HG03280 (cell line): ENCODE measurements at regions not wholly inside any gene's neighbourhood (a gene's known extent, or its start where the extent isn't known, plus 50 kb on each side); places are given as distances from the start of the nearest gene placed in this dataset.

ENCODE experiments used
- ATAC-seq: cut with Tn5 transposase; IDR thresholded peaks from one replicate; pipeline ENCODE4 v1.9.1; 2021; ENCODE audit warnings: mild to moderate bottlenecking, moderate library complexity; ENCODE audit not compliant: unreplicated experiment

DNA sequence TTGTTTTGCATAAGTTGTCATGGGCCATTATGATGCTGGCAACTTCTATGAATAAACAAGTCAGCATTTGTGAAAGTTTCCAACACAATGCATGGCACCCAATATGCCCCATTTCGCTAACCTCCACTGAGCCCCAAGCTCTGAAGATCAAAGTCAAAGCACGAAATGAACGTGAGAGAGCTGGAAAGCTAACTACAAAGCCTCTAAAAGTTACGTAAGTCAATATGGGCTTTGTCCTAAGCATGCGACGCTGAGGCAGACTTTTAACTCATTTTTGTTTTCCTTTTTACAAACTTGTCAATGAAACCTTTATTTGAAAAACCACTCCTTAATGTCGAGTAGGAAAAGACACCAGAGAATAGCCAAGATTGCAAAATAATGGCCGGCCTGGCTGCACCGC is 131.6 kb upstream of the NUDT7 start:
- no peak for ATAC-seq

DNA sequence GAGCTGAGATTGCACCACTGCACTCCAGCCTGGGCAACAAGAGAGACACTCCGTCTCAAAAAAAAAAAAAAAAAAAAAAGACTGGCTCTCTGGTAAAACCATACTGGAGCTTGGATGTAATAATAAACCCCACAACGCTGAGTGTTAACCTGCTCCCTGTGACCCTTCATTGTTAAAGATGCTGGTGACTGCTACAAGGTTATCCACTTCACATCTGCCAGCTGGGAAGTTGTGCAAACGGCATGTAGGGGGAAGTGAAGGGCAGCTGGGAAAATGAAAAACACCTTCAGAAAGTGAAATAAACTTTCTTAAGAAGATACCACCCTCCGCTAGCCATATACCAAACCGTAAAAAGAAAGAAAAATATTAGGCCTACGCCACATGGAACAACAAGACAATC is 131.0 kb upstream of the NUDT7 start:
- no peak for ATAC-seq

DNA sequence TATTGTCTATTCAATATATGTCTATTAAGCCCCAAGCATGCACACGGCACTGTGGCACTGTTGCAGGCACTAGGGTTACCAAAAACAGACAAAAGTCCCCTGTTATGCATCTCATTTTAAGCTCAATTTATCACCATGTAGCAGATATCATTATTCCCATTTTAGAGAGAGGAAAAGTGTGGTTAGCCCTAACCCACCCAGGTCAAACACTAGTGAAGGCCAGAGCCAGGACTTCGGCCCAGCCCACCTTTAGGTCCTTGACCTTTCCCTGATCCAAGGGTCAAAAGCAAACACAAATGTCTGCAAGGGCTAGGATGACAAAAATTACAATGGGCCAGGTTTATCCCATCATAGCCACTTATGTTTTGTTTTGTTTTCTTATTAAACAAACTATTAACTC is 130.3 kb upstream of the NUDT7 start:
- ATAC-seq: no peak

DNA sequence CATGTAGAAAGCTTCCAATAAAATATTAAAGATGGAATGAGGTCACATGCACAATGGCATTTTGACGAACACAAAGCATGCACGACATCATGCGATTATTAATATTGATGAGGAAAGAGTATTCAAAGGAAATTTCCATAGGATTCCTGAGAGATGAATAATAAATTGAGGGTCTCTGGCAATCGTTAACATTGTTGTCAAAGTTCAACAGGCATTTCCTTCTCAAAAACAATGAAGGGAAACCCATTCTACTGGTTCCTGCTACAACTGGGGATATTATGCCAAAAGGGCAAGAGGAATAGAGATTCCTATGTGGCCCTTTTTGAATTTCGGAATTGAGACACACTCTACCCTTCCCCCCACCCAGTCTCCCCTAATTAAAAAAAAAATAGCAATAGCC is 128.3 kb upstream of the NUDT7 start:
- ATAC-seq: no peak

DNA sequence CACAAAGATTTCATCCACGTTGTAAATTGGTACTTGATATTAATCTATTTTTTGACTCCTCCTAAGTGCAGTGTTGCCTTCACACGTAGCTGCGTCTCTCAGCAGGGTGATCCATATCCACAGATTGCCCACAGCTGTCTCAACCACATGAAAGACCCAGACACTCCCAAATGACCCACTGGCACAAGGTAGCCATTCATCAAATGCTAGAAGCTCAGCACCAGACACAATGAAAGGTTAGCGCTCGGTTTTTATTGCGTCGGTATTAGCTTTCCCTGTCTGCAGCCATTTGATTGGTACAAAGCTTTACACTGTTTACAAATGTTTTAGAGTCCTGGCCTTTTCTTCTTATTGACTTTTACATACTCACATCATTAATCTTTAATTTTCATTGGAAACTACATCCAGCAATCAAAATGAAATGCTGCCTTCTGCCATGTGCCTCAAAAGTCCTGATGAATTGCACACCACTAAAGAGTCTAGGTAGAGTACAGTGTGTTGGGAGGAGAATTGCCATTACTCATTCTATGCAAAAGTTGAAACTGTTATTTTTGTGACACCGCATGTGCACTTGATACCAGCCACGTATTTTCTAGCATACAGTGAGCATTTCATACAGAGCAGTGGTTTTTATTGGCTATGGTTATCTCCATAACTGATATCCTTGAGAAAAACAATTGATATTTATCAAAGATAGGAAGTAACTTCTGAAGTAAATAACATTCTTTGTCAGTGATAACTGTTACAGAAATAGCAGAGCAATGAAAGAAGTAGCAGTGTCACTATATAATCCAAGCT is 127.3 kb upstream of the NUDT7 start:
- ATAC-seq: no peak

DNA sequence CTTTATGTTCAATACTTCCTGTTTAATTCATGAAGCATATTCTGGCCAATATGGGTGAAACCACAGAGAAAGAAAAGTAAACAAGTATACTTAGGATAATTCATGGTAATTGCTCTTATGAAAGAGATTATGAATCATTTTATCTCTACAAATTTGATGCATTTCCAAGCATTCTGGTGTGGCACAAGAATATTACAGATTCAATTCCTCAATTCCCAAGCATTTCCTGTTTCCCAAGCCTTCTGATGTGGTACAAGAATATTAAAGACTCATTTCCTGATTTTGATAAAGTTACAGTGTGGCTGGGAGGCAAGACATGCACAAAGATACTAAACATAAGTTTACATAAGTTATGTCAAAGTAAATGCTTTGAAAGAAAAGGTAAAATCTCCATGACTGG is 126.1 kb upstream of the NUDT7 start:
- ATAC-seq: no peak

DNA sequence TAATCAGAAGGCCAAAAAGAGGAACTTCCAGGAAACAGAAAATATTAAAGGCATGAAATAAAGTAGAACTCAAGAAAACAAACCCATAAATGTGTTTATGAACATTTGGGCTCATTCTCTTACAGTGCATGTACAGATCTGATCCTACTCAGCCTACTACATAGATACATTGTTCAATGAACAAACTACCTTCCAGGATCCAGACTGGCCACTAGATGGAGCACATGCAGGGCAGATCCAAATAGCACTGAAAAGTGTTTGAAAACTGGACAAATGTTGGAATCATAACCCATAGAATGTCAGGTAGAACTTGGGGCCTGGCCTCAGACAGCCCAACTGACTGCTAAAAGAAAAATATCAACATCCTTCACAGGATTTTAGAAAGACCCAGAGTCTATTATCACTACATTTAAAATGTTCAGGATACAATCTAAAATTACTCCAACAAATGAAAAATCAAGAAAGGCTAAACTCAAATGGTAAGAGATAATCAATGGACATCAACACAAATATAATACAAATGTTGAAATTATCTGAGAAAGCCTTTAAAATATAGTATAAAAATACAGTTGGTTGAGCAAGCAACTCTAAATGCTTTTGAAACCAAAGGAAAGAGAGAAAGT is 122.4 kb upstream of the NUDT7 start:
- ATAC-seq: peak; percentile 51

DNA sequence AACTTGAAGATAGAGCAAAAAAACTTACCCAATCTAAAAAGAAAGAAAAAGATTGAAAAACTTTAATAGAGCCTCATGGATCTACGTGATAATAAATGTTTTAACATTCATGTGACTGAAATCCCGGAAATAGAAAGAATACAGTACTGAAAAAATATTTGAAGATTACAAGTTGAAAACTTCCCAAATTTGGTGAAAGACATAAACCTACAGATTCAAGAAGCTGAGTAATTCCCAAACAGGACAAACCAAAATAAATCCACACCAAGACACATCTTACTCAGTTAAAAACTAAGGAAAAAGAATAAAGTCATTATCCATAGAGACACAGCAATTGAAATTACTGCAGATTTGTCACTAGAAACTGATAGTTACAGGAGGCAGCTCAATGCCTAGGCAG is 121.8 kb upstream of the NUDT7 start:
- ATAC-seq: no peak

DNA sequence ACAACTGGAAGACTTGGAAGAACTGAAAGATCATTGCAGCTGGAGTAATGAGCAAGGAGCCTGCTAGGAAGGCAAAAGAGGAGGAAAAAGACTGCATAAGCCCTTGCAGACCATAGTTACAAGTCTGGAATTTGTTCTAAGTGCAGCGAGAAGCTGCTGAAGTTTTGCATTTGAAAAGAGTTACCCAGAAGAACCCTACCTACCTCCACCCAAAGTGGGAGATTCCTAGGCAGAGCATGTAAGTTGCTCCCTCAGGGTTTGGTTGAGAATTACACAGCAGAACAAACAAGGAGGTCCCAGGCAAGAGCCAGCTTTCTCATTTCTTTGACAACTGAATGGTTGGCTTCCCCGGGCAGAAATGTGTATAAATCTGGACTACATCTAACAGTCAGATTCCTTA is 118.7 kb upstream of the NUDT7 start:
- no peak for ATAC-seq

DNA sequence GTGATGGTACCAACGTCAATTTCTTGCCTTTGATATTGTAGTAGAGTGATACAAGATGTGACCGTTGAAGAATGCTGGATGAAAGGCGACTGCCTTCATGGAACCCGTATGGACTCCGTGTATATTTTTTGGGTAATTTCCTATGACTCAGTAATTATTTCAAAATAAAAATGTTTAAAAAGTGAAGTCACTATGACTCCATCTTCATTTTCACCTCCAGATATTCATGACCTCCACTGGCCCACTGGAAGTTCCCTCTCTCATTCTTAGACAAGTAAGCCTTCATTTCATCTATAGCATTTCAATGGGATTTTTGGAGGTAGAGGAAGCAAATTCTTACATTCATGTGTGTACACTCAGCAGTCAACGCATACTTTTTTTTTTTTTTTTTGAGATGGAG is 111.8 kb upstream of the NUDT7 start:
- ATAC-seq: no peak

DNA sequence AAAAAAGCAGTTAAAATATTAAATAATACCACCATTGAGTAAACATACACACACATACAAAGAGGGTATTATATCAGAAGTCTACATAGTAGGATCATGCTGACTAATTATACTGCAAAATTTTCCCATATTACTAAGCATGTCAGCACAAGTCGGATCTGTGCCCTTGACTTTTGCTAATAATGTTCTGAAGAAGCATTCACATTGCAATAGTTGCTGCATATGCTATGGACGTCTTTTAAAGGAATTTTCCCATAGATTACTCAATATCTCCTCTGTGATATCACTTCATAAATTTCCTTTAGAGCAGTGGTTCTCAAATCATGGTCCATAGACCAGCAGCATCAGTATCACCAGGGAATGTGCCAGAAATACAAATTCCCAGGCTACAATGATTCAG is 110.9 kb upstream of the NUDT7 start:
- ATAC-seq: no peak

DNA sequence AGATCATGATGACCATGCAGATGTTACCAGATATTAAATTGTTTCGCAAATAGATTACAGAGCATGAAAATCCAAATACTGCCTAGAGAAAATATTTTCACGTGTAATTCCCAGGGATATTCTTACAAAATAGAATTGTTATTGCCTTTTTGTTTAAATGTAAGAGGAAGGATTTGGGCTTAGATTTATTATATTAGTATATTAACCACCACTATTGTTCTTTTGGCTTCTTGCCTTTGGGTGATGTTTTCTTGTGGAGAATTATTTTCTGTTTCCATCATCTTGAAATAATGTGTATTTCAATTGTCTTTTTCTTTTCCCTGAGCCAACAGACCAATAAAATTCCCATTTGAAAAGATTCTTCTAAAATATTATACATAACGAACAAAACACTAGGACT is 109.7 kb upstream of the NUDT7 start:
- ATAC-seq: no peak

DNA sequence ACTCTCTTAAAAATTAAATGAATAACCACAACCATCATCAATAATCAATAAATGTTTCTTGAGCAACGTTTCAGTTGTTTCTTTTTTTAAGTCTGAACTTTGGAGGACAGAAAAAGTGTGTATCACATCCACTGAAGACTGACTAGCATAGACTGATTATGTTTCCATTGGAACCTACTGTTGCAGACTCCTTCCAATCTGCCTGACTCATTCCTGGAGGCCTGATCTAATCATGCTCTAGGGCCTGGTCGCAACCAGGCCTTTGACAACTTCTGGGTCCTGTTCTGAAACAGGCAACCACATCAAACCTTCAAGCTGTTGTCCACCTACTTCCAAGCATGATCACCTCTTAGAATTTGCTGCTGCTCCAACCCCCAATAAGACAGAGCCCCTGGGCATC is 109.2 kb upstream of the NUDT7 start:
- no peak for ATAC-seq

DNA sequence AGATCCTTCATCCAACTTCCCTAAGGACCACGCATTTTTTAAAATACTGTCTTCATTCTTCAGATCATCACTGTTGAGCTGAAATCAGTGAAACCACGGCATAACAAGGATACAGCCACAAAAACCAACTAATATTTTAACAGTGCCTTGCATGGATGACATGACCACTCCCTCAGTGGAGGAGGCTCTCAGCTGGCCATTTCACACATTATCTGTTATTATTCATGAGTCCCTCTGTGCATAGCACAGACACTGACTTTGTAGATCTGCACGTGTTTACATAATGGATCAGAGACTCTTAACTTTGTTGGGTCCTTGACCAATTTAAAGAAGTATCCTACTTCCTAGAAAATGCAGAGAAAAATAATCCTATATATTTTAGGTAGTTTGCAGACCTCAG is 104.8 kb upstream of the NUDT7 start:
- no peak for ATAC-seq

DNA sequence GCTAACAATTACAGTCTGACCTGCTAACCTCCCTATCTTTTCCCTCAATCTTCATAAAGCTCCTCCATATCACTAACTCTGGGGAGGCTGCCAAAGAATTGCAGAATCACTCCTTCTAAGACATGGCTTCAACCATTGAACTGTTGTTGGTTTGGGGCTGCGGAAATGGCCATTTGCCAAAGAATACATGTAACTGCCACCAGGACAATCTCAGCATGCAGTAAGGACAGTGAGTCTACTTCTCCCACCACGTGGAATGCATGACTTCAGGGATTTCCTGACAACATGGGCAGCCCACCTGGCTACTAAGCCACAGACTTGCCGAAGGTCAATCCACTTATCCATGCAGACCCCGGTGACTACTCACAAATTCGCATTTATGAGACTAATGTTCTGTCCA is 104.3 kb upstream of the NUDT7 start:
- ATAC-seq: no peak

DNA sequence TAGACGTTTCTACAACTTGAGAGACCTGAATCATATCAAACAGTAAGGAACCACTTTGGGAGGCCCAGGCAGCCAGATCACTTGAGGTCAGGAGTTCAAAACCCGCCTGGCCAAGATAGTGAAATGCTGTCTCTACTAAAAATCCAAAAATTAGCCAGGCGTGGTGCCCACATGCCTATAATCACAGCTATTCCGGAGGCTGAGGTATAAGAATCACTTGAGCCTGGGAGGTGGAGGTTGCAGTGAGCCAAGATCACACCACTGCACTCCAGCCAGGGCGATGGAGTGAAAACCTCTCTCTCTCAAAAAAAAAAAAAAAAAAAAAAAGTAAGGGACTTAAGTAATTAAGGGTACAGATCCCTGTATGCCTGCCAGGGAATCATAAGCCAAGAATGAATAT is 103.4 kb upstream of the NUDT7 start:
- no peak for ATAC-seq

DNA sequence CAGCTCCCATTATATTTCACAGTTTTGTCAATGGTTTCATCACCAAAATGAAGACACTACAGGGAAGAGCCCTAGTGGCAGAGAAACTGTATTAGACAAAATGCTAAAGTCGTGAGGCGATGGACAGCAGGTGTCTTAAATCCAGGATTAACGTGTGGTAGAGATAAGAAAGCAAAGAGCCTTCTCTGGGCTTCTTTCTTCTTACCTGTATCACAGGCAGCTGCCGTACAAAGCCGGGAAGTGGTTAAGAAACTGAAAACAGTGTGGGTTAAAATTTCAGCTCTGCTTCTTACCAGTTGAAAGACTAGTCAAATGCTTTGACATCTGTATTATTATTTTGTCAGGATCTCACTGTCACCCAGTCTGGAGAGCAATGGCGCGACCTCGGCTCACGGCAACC is 98.2 kb upstream of the NUDT7 start:
- ATAC-seq: no peak

DNA sequence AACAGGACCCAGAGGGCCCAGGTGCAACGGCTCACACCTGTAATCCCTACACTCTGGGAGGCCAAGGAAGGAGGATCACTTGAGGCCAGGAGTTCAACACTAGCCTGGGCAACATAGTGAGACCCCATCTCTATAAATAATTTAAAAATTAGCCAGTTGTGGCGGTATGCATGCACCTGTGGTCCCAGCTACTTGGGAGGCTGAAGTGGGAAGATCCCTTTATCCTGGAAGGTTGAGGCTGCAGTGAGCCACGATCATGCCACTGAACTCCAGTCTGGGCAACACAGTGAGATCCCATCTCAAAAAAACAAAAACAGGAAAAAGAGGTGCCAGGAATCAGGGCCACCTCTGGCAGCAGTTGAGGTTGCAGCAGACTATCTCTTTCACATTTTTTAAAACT is 85.7 kb upstream of the NUDT7 start:
- no peak for ATAC-seq

DNA sequence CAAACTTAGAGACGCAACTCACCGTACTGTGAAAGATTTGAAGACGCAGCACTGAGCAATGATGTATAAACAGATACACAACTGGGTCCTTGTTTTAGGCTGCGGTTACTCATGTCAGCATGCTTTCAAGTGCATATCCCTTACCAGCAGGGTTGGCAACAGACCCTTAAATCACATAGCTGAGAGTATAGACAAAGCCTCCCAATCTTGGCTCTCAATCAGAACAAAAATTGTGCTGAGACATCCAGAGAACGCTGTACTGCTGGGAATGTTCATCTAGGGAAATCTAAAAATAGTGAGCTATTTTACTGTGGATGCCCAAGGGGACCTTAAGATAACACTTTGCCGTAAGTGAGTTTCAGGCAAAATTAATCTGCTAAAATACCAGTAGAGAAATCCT is 84.4 kb upstream of the NUDT7 start:
- no peak for ATAC-seq

DNA sequence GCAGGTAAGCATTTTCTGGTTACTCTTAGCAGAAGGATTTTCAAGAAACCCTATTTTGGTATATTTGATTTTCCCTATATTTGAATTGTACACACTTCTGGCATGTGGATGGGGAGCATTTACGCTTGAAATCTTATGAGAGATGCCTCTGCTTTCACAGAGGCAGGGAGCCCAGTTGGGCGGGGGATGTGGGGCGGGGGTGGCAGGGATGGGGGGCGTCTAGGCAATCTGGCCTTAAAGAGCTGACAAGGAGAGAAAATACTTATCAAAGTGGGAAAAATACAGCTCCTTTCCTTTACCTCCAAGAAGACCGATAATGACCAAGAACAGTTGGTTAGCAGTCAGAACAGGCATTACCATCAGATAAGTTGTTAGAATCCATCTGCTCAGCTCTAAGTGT is 79.1 kb upstream of the NUDT7 start:
- no peak for ATAC-seq

DNA sequence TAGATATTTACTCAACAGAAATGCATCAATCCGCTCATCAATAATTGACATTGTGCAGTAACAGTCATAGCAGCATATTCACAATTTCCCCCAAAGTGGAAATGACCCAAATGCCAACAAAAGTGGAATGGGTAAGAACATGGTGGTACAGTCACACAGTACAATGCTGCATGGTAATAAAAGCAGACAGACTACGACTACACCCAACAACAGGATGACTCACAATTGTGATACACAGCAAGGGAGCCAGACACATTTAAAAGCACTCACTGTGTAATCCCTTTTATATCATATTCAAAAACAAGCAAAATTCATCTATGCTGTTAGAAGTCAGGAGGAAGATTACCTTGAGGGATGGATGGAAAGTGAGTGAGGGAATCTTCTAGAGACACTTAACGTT is 76.5 kb upstream of the NUDT7 start:
- ATAC-seq: no peak

DNA sequence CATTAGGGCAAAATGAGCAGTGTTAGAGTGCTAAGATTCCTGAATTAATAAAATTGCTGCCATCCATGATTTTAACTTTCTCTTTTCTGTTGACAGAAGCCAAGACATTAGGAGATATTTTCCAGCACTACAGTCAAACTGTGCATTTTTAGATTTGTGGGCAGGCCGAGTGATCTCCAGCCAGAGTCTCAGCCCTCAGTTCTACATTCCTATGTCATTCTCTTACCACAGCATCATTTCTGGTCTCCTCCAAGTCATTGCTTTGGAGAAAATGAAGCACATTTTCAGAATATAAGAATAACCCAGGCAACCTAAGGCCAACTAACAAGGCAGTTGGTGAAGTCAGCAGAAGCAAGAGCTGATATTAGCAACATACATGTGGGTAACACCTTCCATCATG is 74.6 kb upstream of the NUDT7 start:
- no peak for ATAC-seq

DNA sequence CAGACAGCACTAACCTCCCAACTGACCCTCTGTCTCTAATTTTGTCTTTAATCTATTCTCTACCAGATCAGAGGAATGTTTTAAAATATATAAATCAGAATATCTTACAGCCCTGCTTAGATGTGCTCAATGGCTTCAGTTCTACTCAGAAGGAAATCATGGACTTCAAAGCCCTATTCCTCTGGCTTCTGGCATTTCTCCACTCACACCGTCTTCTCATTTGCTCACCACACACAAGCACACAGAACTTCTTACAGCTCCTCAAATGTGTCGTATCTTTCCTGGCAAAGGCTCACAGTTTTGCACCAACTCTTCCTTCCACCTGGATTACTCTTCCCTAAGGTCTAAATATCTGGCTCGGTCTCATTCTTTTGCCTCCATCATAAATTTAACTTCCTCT is 71.6 kb upstream of the NUDT7 start:
- ATAC-seq: no peak
